NCI-H226 (cell line): ENCODE measurements at regions not wholly inside any gene's neighbourhood (a gene's known extent, or its start where the extent isn't known, plus 50 kb on each side); places are given as distances from the start of the nearest gene placed in this dataset.
"Not testable (repeated sequence)": the region's sequence is repeated elsewhere in the genome, so short reads cannot be mapped to it uniquely, and the experiment has no call there.

Experiments
- DNase-seq: peaks from one replicate; pipeline ENCODE4 v3.0.0-alpha.2; 2015

- DNase-seq = no peak
Observed at GRCh38 chr21:26320596-26320995, 150.0 kb upstream of the APP start.

DNA sequence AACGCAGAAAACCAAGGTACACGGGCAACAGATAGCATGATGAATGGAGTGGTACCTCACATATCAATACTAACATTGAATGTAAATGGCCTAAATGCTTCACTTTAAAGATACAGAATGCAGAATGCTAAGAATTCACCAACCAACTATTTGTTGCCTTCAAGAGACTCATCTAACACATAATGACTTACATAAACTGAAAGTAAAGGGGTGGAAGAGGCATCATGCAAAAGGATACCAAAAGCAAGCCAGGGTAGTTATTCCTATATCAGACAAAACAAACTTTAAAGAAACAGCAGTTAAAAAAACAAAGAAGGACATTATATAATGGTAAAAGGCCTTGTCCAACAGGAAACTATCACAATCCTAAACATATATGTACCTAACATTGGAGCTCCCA, 137.1 kb upstream of the APP start:
- no peak for DNase-seq

- DNase-seq = no peak
Observed at GRCh38 chr21:26297851-26298250, 127.3 kb upstream of the APP start.

GRCh38 chr21:26293141-26293946, 122.8 kb upstream of the APP start:
- no peak for DNase-seq

DNA sequence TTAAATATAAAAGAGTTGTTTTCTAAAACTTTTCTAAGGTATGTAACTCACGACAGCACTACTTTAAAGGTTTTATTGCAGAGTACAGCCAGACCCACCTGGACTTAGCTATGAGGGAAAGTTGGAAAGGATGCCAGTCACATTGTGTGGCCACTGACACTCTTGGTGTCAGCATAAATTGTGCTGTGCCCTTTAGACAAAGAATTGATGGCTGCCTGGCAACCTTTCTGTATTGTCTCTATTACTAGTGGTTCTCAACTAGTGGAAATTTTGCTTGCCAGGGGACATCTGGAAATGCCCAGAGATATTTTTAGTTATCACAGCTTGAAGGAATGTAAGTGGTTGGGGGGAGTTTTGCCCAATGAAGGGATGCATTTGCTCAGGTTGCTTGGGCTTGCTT, 117.5 kb upstream of the APP start:
- no peak for DNase-seq

DNA sequence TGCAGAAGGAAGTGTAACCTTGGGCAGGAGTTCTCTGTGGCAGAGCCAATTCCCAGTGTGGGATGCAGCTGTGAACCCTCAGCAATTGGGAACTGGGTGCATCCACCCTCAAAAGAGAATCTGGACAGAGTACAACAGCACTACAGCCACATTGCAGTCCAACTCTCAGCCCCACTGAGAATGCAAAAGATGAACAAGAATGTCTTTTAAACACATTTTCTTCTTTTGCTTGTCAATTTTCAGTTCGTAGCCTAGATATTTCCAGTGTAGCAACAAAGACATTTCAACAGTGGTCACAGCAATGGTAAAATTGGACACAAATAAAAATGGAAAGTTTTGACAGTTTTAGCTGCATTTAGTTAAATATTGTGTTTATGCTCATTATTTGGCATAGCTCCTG, 114.0 kb upstream of the APP start:
- no peak for DNase-seq

DNA sequence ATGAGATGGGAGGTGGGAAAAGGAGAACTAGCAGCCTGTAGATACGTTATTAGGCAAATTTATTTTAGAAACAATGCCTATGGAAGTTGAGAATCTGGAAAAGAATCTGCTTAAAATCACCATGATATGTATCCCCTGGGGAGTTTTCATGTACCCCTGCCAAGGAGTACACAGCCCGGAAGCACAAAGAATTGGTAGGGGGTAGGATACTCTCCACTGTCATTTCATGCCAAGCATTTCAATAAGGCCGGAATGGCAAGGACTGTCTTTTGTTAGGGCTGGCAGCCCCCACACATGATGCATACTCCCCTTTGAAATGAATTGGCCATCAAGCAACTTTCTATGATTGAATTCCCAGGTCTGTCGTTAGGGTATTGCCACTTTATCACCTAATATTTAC, 111.5 kb upstream of the APP start:
- DNase-seq = no peak

GRCh38 chr21:26281506-26281905, 110.9 kb upstream of the APP start:
- no peak for DNase-seq

DNA sequence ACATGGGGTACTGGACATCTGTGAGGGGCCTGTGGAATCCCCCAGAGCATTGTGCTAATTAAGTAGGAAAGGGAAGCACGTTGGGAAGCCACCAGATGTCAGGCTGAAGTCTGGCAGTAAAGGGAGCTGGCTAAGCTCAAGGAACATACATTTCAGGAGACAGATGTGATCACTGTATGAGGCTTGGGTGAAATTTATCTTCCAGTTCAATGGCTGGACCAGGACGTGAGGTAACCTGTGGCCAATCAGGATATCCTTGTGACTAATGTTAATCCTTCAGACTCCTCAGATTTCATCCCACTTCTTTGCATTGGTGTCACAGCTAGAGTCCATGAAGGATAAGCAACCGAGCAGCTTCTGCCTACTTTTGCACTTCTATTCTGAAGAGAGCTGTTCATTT, 110.2 kb upstream of the APP start:
- no peak for DNase-seq

DNA sequence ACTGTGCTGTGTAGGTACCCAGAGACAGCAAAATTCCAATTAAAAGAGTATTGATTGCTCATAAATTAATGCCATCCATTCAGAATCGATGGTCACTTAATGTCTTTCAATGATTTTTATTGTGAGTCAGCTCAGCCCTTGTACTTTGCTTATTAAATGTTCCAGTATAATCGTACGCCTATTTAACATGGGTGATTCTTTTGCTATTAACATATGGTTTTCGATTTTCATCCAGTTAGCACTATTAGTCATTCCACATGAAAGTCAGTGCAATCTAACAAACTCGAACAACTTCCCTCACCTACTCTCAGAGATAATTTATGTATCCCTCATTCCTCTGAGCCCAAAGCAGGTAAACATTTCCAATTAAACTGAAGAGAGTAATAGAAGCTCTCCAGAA, 109.6 kb upstream of the APP start:
- DNase-seq = no peak

DNA sequence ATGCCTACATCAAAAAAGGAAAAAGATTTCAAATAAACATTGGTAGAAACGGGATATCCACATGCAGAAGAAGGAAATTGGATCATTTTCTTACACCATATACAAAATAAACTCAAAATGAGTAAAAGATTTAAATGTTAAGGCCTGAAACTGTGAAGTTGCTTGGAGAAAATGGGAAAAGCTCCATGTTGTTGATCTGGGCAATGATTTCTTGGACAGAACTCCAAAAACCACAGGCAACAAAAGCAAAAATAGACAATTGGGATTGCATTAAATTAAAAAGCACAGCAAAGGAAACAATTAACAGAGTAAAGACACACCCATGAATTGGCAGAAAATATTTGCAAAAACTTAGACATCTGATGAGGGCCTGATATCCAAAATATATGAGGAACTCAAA, 105.2 kb upstream of the APP start:
- no peak for DNase-seq

DNA sequence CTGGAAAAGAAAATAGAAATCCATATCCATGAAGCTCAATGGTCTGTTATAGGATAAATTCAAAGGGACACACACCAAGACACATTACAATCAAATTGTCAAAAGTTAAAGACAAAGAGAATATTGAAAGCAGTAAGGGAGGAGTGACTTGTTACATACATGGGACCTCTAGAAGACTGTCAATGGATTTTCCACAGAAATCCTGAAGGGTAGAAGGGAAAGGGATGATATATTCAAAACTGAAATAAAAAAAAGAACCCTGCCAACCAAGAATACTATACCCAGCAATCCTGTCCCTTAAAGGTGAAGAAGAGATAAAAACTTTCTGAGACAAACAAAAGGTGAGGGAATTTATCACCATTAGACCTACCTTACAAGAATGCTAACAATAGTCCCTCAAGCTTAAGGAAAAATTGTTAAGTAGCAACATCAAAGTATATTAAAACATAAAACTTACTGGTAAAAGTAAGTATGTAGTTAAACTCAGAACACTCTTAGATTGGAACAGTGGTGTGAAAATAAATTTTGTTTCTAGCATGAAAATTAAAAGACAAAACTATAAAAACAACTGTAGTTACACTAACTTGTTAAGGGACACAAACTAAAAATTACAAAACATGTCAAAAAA, 103.2 kb upstream of the APP start:
- no peak for DNase-seq

DNA sequence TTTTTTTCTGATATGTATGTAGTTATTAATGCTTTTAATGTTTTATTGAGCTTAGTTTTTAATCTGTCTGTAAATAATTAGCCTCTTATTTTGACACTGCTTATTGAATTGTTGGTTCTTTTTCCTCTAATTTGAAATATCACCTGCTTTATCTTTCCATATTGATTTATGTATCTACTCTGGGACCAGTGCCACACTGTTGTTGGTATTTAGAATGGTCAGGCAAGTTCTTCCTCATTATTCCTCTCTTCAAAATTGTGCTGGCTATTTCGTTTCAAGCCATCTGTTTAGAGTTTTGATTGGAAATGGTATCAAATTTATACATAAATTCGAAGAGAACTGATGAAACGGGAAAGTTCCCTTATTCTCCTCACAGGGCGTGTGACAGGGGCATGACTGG, 96.8 kb upstream of the APP start:
- DNase-seq = no peak

GRCh38 chr21:26246073-26246472, 75.5 kb upstream of the APP start:
- DNase-seq = no peak

DNA sequence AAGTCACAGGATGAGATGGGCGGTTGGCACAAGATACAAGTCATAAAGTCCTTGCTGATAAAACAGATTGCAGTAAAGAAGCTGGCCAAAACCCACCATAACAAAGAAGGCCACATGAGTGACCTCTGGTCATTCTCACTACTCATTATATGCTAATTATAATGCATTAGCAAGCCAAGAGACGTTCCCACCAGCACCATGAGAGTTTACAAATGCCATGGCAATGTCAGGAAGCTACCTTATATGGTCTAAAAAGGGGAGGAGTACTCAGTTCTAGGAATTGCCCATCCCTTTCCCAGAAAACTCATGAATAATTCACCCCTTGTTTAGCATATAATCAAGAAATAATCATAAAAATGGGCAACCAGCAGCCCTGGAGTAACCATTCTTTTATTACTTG, 74.9 kb upstream of the APP start:
- no peak for DNase-seq

- DNase-seq = no peak
Observed at GRCh38 chr21:26238646-26239045, 68.1 kb upstream of the APP start.

- DNase-seq = no peak
Observed at GRCh38 chr21:26236281-26236680, 65.7 kb upstream of the APP start.

- not testable (repeated sequence) for DNase-seq
Observed at GRCh38 chr21:26233297-26233696, 62.7 kb upstream of the APP start.

- DNase-seq = not testable (repeated sequence)
Observed at GRCh38 chr21:26232491-26232890, 61.9 kb upstream of the APP start.

DNA sequence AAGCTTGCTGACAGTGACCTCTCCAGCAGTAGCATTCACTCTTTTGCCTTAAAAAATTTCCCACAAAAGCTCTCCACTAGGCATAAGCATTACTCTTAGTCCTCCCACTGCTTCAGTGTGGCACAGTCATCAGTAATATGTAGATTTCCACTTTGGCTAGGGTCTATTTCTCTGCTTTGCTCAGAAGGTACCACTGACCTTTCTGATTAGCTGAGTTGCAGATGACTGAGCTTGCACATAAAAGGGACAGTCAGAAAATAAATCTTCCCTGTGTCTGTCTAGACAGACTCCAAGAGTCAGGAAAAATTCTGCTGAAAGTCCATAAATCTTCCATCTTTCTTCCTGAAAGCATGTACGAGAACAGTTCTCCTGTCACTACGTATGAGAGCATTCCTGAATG, 56.6 kb upstream of the APP start:
- no peak for DNase-seq

DNA sequence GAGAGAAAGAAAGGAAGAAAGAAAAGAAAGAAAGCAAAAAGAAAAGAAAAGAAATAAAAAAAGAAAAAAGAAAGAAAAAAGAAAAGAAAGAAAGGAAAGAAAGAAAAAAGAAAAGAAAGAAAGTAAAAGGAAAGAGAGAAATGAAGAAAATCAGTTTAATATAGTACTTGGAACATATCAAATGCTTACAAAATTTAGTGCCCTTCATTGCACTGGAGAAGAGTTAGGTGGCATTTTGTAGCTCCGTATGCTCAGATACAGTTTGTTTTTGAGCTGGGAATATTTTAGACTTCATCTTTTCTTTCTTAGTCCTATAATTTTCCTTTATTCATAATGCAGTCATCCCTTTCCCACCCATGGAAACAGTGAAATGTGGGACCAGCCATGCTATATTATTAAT, 56.2 kb upstream of the APP start:
- no peak for DNase-seq

DNA sequence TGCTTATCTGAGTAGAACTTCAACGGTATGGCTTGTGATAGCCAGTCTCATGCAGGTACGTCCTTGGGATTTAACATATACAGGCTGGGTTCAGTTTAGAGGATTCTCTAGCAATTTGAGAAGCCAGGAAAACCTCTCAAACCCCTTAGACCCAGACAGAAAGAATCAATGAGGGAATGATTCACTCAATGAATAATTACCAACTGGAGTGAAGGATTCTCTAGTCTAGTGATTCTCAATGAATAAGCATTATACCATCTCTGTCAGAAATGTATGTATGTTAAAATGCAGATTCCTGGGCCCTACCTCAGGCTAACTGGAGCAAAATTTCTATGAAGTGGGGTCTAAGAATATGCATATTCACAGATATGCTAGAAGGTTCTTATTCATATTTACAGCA, 54.5 kb upstream of the APP start:
- DNase-seq = no peak

- no peak for DNase-seq
Observed at GRCh38 chr21:26224366-26224765, 53.8 kb upstream of the APP start.
